Prostate gland (tissue), 2 donors: ENCODE measurements at regions not wholly inside any gene's neighbourhood (a gene's known extent, or its start where the extent isn't known, plus 50 kb on each side); places are given as distances from the start of the nearest gene placed in this dataset.

ENCODE experiments used
- POLR2A ChIP-seq: fragments of 450-650 bp; IDR thresholded peaks from one replicate; pipeline ENCODE4 v1.6.1; 2016; ENCODE audit warnings: antibody characterized with exemption, mild to moderate bottlenecking
- TF ChIP-seq, protein P1 (sequence below), 4 experiments: fragments of 200-600 bp in 2 of 4; fragments of 450-650 bp in 2 of 4; sonication (generic) in 2 of 4; IDR thresholded peaks; 1 replicate in 3 of 4; 2 replicates in 1 of 4; pipeline ENCODE4 v1.5.1; 2016 to 2019; ENCODE audit warnings: antibody characterized with exemption in 4 of 4, mild to moderate bottlenecking in 2 of 4, moderate library complexity in 2 of 4

DNA sequence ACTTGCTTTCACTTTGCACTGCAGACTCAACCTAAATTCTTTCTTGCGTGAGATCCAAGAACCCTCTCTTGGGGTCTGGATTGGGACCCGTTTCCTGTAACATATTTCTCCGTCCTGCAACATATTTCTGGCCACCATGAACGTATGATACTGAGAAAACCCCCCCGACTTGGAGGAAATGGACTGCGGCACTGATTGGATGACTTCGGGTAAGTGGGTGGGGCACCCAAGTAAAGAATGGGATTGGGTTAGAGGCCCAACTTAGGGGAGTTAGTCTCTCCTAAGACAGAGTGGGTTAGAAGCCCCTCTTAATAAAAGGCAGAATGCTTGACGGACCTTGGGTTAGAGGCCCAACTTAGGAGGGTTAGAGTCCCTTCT lies 690.4 kb downstream of the UQCRFS1 start:
- TF ChIP-seq, protein P1, sequence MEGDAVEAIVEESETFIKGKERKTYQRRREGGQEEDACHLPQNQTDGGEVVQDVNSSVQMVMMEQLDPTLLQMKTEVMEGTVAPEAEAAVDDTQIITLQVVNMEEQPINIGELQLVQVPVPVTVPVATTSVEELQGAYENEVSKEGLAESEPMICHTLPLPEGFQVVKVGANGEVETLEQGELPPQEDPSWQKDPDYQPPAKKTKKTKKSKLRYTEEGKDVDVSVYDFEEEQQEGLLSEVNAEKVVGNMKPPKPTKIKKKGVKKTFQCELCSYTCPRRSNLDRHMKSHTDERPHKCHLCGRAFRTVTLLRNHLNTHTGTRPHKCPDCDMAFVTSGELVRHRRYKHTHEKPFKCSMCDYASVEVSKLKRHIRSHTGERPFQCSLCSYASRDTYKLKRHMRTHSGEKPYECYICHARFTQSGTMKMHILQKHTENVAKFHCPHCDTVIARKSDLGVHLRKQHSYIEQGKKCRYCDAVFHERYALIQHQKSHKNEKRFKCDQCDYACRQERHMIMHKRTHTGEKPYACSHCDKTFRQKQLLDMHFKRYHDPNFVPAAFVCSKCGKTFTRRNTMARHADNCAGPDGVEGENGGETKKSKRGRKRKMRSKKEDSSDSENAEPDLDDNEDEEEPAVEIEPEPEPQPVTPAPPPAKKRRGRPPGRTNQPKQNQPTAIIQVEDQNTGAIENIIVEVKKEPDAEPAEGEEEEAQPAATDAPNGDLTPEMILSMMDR (IDR thresholded peaks at IDR 0.05), result no peak
- TF ChIP-seq POLR2A, result no peak
